SK-N-SH treated with all-trans-retinoic acid at 6 μM for 48 hours (cell line): ENCODE measurements at regions not wholly inside any gene's neighbourhood (a gene's known extent, or its start where the extent isn't known, plus 50 kb on each side); places are given as distances from the start of the nearest gene placed in this dataset.

Source experiments
- ATAC-seq: fragments of 200-7000 bp; cut with Tn5 transposase; 3 replicates; pipeline ENCODE4 v1.9.1; 2020; ENCODE audit warnings: mild to moderate bottlenecking, moderate library complexity
- ARNTL ChIP-seq: fragments of 450-650 bp; formaldehyde crosslinking; IDR thresholded peaks from 2 replicates; pipeline ENCODE4 v1.5.0; 2020; ENCODE audit warnings: low read depth, mild to moderate bottlenecking, moderate library complexity, borderline replicate concordance
- BACH2 ChIP-seq: fragments of 250-450 bp; sonication (Bioruptor Pico); IDR thresholded peaks from 2 replicates; pipeline ENCODE4 v1.9.0; 2021; ENCODE audit warnings: mild to moderate bottlenecking, borderline replicate concordance
- CREB5 ChIP-seq: fragments of 250-450 bp; sonication (Bioruptor Pico); IDR thresholded peaks from 2 replicates; pipeline ENCODE4 v1.5.1; 2020; ENCODE audit warnings: low read depth, mild to moderate bottlenecking, moderate library complexity
- CSDC2 ChIP-seq: fragments of 250-450 bp; sonication (Bioruptor Pico); IDR thresholded peaks from 2 replicates; pipeline ENCODE4 v1.5.0; 2020; ENCODE audit warnings: mild to moderate bottlenecking, moderate library complexity
- ESRRG ChIP-seq: fragments of 250-450 bp; sonication (Bioruptor Pico); IDR thresholded peaks from 2 replicates; pipeline ENCODE4 v1.6.1; 2021; ENCODE audit warnings: mild to moderate bottlenecking
- GLIS3 ChIP-seq: fragments of 250-450 bp; sonication (Bioruptor Pico); IDR thresholded peaks from 2 replicates; pipeline ENCODE4 v1.5.0; 2020; ENCODE audit warnings: mild to moderate bottlenecking, moderate library complexity
- ISL1 ChIP-seq: fragments of 250-450 bp; sonication (Bioruptor Pico); IDR thresholded peaks from 2 replicates; pipeline ENCODE4 v2.1.2; 2022; ENCODE audit warnings: mild to moderate bottlenecking, moderate library complexity
- OSR1 ChIP-seq: fragments of 250-450 bp; sonication (Bioruptor Pico); IDR thresholded peaks from 2 replicates; pipeline ENCODE4 v1.8.0; 2022; ENCODE audit warnings: moderate library complexity, mild to moderate bottlenecking, inconsistent platforms
- PATZ1 ChIP-seq: fragments of 250-450 bp; sonication (Bioruptor Pico); IDR thresholded peaks from 2 replicates; pipeline ENCODE4 v1.8.0; 2020; ENCODE audit warnings: mild to moderate bottlenecking, moderate library complexity, borderline replicate concordance
- POU6F1 ChIP-seq: fragments of 250-450 bp; sonication (Bioruptor Pico); IDR thresholded peaks from 2 replicates; pipeline ENCODE4 v1.8.0; 2021; ENCODE audit warnings: low read depth, mild to moderate bottlenecking, moderate library complexity, borderline replicate concordance
- PPARA ChIP-seq: fragments of 250-450 bp; sonication (Bioruptor Pico); IDR thresholded peaks from 2 replicates; pipeline ENCODE4 v1.5.0; 2020; ENCODE audit warnings: mild to moderate bottlenecking, borderline replicate concordance
- RARB ChIP-seq: fragments of 250-450 bp; sonication (Bioruptor Pico); IDR thresholded peaks from 2 replicates; pipeline ENCODE4 v1.8.0; 2021; ENCODE audit warnings: mild to moderate bottlenecking, moderate library complexity
- SNAI2 ChIP-seq: fragments of 250-450 bp; sonication (Bioruptor Pico); IDR thresholded peaks from 2 replicates; pipeline ENCODE4 v1.5.0; 2020; ENCODE audit warnings: mild to moderate bottlenecking, moderate library complexity
- TOX ChIP-seq: fragments of 250-450 bp; sonication (Bioruptor Pico); IDR thresholded peaks from 2 replicates; pipeline ENCODE4 v1.8.0; 2021; ENCODE audit warnings: mild to moderate bottlenecking, moderate library complexity, borderline replicate concordance
- ZC3H10 ChIP-seq: fragments of 250-450 bp; sonication (Bioruptor Pico); IDR thresholded peaks from 2 replicates; pipeline ENCODE4 v1.5.1; 2021; ENCODE audit warnings: mild to moderate bottlenecking, moderate library complexity
- ZFP3 ChIP-seq: fragments of 250-450 bp; sonication (Bioruptor Pico); IDR thresholded peaks from 2 replicates; pipeline ENCODE4 v1.5.0; 2020; ENCODE audit warnings: mild to moderate bottlenecking, moderate library complexity
- ZFP30 ChIP-seq: fragments of 450-650 bp; formaldehyde crosslinking; IDR thresholded peaks from 2 replicates; pipeline ENCODE4 v1.5.0; 2022; ENCODE audit warnings: mild to moderate bottlenecking, moderate library complexity
- ZNF565 ChIP-seq: fragments of 450-650 bp; formaldehyde crosslinking; conservative IDR thresholded peaks from 2 replicates; pipeline ENCODE4 v1.5.0; 2020; ENCODE audit warnings: low read depth, mild to moderate bottlenecking, moderate library complexity
- ZNF70 ChIP-seq: fragments of 450-650 bp; formaldehyde crosslinking; IDR thresholded peaks from 2 replicates; pipeline ENCODE4 v1.5.0; 2020; ENCODE audit warnings: mild to moderate bottlenecking, moderate library complexity
- ZNF8 ChIP-seq: fragments of 450-650 bp; formaldehyde crosslinking; IDR thresholded peaks from 2 replicates; pipeline ENCODE4 v1.5.0; 2020; ENCODE audit warnings: mild to moderate bottlenecking, moderate library complexity

GRCh38 chr15:46365572-46365971 is 730.7 kb downstream of the SQOR start:
- no peak for ATAC-seq

GRCh38 chr15:46366360-46367007 is 731.7 kb downstream of the SQOR start:
- ATAC-seq = no peak
- TF ChIP-seq TOX (CRISPR knock-in tag) = no peak
- TF ChIP-seq OSR1 (CRISPR knock-in tag) = no peak
- no peak for TF ChIP-seq ISL1 (CRISPR knock-in tag)
- no peak for TF ChIP-seq POU6F1 (CRISPR knock-in tag)
- TF ChIP-seq CSDC2 = no peak
- TF ChIP-seq ZFP3 (CRISPR knock-in tag) = no peak
- TF ChIP-seq SNAI2 (CRISPR knock-in tag) = no peak
- no peak for TF ChIP-seq ZFP30 (CRISPR knock-in tag)
- no peak for TF ChIP-seq CREB5 (CRISPR knock-in tag)
- TF ChIP-seq RARB (CRISPR knock-in tag) = no peak
- no peak for TF ChIP-seq ESRRG (CRISPR knock-in tag)

More at GRCh38 chr15:46365572-46365971, 730.7 kb downstream of the SQOR start:
- TF ChIP-seq ZC3H10 (no peak), ZFP3 (CRISPR knock-in tag) (0 out of 2 replicates have a peak, but pooled peaks have one; percentile 37), TOX (CRISPR knock-in tag) (no peak), ISL1 (CRISPR knock-in tag) (peak; percentile 92)

- ATAC-seq = no peak
- TF ChIP-seq ZNF565 (CRISPR knock-in tag) (no peak), CREB5 (CRISPR knock-in tag) (no peak), POU6F1 (CRISPR knock-in tag) (no peak), PATZ1 (CRISPR knock-in tag) (no peak), PPARA (no peak), RARB (CRISPR knock-in tag) (no peak), ARNTL (CRISPR knock-in tag) (no peak), ZFP3 (CRISPR knock-in tag) (no peak), ISL1 (CRISPR knock-in tag) (no peak), CSDC2 (no peak), ZNF8 (CRISPR knock-in tag) (no peak)
Measured at GRCh38 chr15:46383978-46384377, 749.1 kb downstream of the SQOR start.

GRCh38 chr15:46386356-46386755 is 751.5 kb downstream of the SQOR start:
- no peak for ATAC-seq
- no peak for TF ChIP-seq ZNF70 (CRISPR knock-in tag)
- no peak for TF ChIP-seq ARNTL (CRISPR knock-in tag)
- no peak for TF ChIP-seq GLIS3 (CRISPR knock-in tag)
- TF ChIP-seq RARB (CRISPR knock-in tag) = no peak
- TF ChIP-seq OSR1 (CRISPR knock-in tag) = no peak
- TF ChIP-seq PATZ1 (CRISPR knock-in tag) = no peak
- no peak for TF ChIP-seq PPARA
- no peak for TF ChIP-seq BACH2 (CRISPR knock-in tag)
- no peak for TF ChIP-seq ZFP3 (CRISPR knock-in tag)
